Glutamatergic neuron (in vitro differentiated cells): ENCODE measurements at regions not wholly inside any gene's neighbourhood (a gene's known extent, or its start where the extent isn't known, plus 50 kb on each side); places are given as distances from the start of the nearest gene placed in this dataset.

Source experiments
- DNase-seq: peaks from one replicate; pipeline ENCODE4 v3.0.0; 2022
- H3K27ac Mint-ChIP-seq: one replicate; pipeline ENCODE4 v1.8.0; 2020; ENCODE audit warnings: mild to moderate bottlenecking, mixed read lengths, inconsistent platforms; ENCODE audit not compliant: unreplicated experiment
- H3K27me3 Mint-ChIP-seq: one replicate; pipeline ENCODE4 v1.8.0; 2020; ENCODE audit warnings: mild to moderate bottlenecking, moderate library complexity, mixed read lengths, inconsistent platforms; ENCODE audit not compliant: unreplicated experiment
- H3K36me3 Mint-ChIP-seq: one replicate; pipeline ENCODE4 v1.8.0; 2020; ENCODE audit warnings: mild to moderate bottlenecking, mixed read lengths, inconsistent platforms; ENCODE audit not compliant: unreplicated experiment
- H3K4me1 Mint-ChIP-seq: one replicate; pipeline ENCODE4 v1.8.0; 2020; ENCODE audit warnings: mild to moderate bottlenecking, low read depth, mixed read lengths, inconsistent platforms; ENCODE audit not compliant: unreplicated experiment
- H3K4me3 Mint-ChIP-seq: one replicate; pipeline ENCODE4 v1.8.0; 2020; ENCODE audit warnings: mild to moderate bottlenecking, mixed read lengths, inconsistent platforms; ENCODE audit not compliant: unreplicated experiment
- H3K9me3 Mint-ChIP-seq: one replicate; pipeline ENCODE4 v1.8.0; 2020; ENCODE audit warnings: mild to moderate bottlenecking, moderate library complexity, mixed read lengths, inconsistent platforms; ENCODE audit not compliant: unreplicated experiment
- CTCF ChIP-seq: fragments of 200-600 bp; sonication (generic); IDR thresholded peaks from one replicate; pipeline ENCODE4 v1.5.0; 2021; ENCODE audit not compliant: partially characterized antibody, unreplicated experiment

- DNase-seq = no peak
- no peak for TF ChIP-seq CTCF
- Mint-ChIP-seq H3K4me1 (peaks cover 15% of the 10 kb centered on the region), H3K27me3 (no peaks in the 10 kb centered on the region), H3K9me3 (peaks cover 4% of the 10 kb centered on the region), H3K27ac (no peak overlapping the region), H3K4me3 (no peak overlapping the region), H3K36me3 (no peaks in the 10 kb centered on the region)
Measured at GRCh38 chr13:47853236-47853635, 147.8 kb downstream of the SUCLA2 start.

- H3K4me3 Mint-ChIP-seq = no peak overlapping the region
- TF ChIP-seq CTCF = no peak
- no peak overlapping the region for H3K27ac Mint-ChIP-seq
- no peaks in the 10 kb centered on the region for H3K27me3 Mint-ChIP-seq
- H3K9me3 Mint-ChIP-seq = no peaks in the 10 kb centered on the region
- H3K36me3 Mint-ChIP-seq = no peaks in the 10 kb centered on the region
- no peaks in the 10 kb centered on the region for H3K4me1 Mint-ChIP-seq
- DNase-seq = no peak
Measured at GRCh38 chr13:47846886-47847285, 154.2 kb downstream of the SUCLA2 start.

GRCh38 chr13:47845981-47846380 is 155.1 kb downstream of the SUCLA2 start:
- Mint-ChIP-seq H3K27ac (no peak overlapping the region), H3K4me3 (no peak overlapping the region), H3K4me1 (no peaks in the 10 kb centered on the region), H3K36me3 (no peaks in the 10 kb centered on the region), H3K27me3 (no peaks in the 10 kb centered on the region), H3K9me3 (no peaks in the 10 kb centered on the region)
- TF ChIP-seq CTCF = no peak
- DNase-seq = no peak

GRCh38 chr13:47843005-47843404 is 158.1 kb downstream of the SUCLA2 start:
- no peaks in the 10 kb centered on the region for H3K36me3 Mint-ChIP-seq
- no peaks in the 10 kb centered on the region for H3K27me3 Mint-ChIP-seq
- no peaks in the 10 kb centered on the region for H3K4me1 Mint-ChIP-seq
- H3K4me3 Mint-ChIP-seq = no peak overlapping the region
- no peaks in the 10 kb centered on the region for H3K9me3 Mint-ChIP-seq
- H3K27ac Mint-ChIP-seq = no peak overlapping the region
- DNase-seq = no peak
- no peak for TF ChIP-seq CTCF

- no peaks in the 10 kb centered on the region for H3K27me3 Mint-ChIP-seq
- peaks cover 5% of the 10 kb centered on the region for H3K4me1 Mint-ChIP-seq
- DNase-seq = no peak
- TF ChIP-seq CTCF = no peak
- H3K4me3 Mint-ChIP-seq = no peak overlapping the region
- H3K9me3 Mint-ChIP-seq = no peaks in the 10 kb centered on the region
- H3K27ac Mint-ChIP-seq = no peak overlapping the region
- no peaks in the 10 kb centered on the region for H3K36me3 Mint-ChIP-seq
Measured at GRCh38 chr13:47841151-47841550, 159.9 kb downstream of the SUCLA2 start.
